ENCODE measurements at regions not wholly inside any gene's neighbourhood (a gene's known extent, or its start where the extent isn't known, plus 50 kb on each side); places are given as distances from the start of the nearest gene placed in this dataset.

DNA sequence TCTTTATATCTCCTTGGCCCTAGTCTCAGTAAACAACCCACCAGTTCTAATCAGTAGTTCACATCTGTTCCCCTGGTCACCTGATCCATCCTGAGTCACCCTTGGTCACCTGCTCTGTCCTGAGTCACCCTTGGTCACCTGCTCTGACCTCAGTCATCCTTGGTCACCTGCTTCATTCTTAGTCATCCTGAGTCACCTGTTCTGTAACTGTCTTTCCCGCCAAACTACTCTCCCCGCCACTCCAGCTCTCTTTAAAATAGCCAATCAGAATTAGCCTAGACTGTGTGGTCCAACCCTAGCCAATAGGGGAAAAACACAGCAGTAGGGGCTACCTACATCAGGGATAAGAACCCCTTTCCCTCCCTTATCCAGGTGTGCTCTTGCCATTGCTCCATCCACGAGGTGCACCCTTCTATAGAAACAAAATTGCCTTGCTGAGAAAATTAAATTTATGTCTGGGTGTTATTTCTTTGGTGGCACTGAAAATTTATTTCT lies 245.4 kb upstream of the DIO3 start:
- Mint-ChIP-seq H3K27me3 (ENCODE audit: low read depth, unreplicated experiment) (peaks cover 2% of the 10 kb centered on the region), H3K9me3 (ENCODE audit: unreplicated experiment) (peaks cover 18% of the 10 kb centered on the region), H3K4me1 (ENCODE audit: low read depth, unreplicated experiment) (no peaks in the 10 kb centered on the region), H3K36me3 (ENCODE audit: low read depth, unreplicated experiment) (peaks cover 2% of the 10 kb centered on the region), H3K4me3 (ENCODE audit: unreplicated experiment) (no peak overlapping the region), H3K27ac (ENCODE audit: unreplicated experiment) (no peak overlapping the region)
- Histone ChIP-seq H3K79me2 (ENCODE audit: insufficient read depth, low read length) (no peaks in the 10 kb centered on the region), H3K9me3 (ENCODE audit: insufficient read depth, low read depth, low read length) (peaks cover 9% of the 10 kb centered on the region), H3K9ac (ENCODE audit: low read length) (no peak overlapping the region), H3K27me3 (ENCODE audit: insufficient read depth, low read length) (no peaks in the 10 kb centered on the region), H3K4me1 (ENCODE audit: insufficient read depth, low read length) (no peaks in the 10 kb centered on the region), H3K36me3 (ENCODE audit: insufficient read depth, low read length) (no peaks in the 10 kb centered on the region), H3K4me3 (ENCODE audit: insufficient read depth, low read depth, low read length) (no peak overlapping the region), H2AFZ (ENCODE audit: low read depth, low read length) (no peak overlapping the region), H3K4me2 (ENCODE audit: low read length) (no peak overlapping the region), H3K27ac (ENCODE audit: low read depth, low read length) (no peak overlapping the region), H4K20me1 (ENCODE audit: insufficient read depth, low read length) (no peaks in the 10 kb centered on the region)
- FAIRE-seq: no peak
- no peak for DNase-seq (ENCODE audit: low read depth)
- TF ChIP-seq, protein P1, sequence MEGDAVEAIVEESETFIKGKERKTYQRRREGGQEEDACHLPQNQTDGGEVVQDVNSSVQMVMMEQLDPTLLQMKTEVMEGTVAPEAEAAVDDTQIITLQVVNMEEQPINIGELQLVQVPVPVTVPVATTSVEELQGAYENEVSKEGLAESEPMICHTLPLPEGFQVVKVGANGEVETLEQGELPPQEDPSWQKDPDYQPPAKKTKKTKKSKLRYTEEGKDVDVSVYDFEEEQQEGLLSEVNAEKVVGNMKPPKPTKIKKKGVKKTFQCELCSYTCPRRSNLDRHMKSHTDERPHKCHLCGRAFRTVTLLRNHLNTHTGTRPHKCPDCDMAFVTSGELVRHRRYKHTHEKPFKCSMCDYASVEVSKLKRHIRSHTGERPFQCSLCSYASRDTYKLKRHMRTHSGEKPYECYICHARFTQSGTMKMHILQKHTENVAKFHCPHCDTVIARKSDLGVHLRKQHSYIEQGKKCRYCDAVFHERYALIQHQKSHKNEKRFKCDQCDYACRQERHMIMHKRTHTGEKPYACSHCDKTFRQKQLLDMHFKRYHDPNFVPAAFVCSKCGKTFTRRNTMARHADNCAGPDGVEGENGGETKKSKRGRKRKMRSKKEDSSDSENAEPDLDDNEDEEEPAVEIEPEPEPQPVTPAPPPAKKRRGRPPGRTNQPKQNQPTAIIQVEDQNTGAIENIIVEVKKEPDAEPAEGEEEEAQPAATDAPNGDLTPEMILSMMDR (IDR thresholded peaks at IDR 0.05; ENCODE audit: insufficient read depth, low read depth, low read length): no peak
- no peak for TF ChIP-seq EZH2 (IDR thresholded peaks at IDR 0.05; ENCODE audit: insufficient read depth, low read length)

DNA sequence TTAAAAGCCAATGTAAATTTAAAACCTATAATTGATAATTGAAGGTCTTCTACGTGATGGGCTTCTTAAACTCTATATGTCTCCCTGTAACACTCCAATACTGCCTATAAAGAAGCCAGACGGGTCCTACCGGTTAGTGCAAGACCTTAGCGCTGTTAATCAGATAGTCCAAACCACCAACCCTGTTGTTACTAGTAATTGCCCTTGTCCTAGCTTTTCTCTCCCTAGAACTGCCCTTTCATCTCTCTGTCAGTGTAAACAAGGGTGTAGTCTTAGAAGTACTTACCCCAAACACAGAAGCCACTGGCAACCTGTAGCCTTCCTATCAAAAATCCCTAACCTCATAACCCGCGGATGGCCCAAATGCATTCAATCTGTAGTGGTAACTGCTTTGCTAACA lies 243.0 kb upstream of the DIO3 start:
- Mint-ChIP-seq H3K36me3 (ENCODE audit: low read depth, unreplicated experiment) (peaks cover 2% of the 10 kb centered on the region), H3K4me1 (ENCODE audit: low read depth, unreplicated experiment) (no peaks in the 10 kb centered on the region), H3K4me3 (ENCODE audit: unreplicated experiment) (no peak overlapping the region), H3K9me3 (ENCODE audit: unreplicated experiment) (peaks cover 20% of the 10 kb centered on the region), H3K27me3 (ENCODE audit: low read depth, unreplicated experiment) (peaks cover 6% of the 10 kb centered on the region), H3K27ac (ENCODE audit: unreplicated experiment) (no peak overlapping the region)
- Histone ChIP-seq H3K79me2 (ENCODE audit: insufficient read depth, low read length) (no peaks in the 10 kb centered on the region), H3K27ac (ENCODE audit: low read depth, low read length) (no peak overlapping the region), H3K4me1 (ENCODE audit: insufficient read depth, low read length) (no peaks in the 10 kb centered on the region), H4K20me1 (ENCODE audit: insufficient read depth, low read length) (no peaks in the 10 kb centered on the region), H3K4me3 (ENCODE audit: insufficient read depth, low read depth, low read length) (no peak overlapping the region), H3K4me2 (ENCODE audit: low read length) (no peak overlapping the region), H3K9me3 (ENCODE audit: insufficient read depth, low read depth, low read length) (peaks cover 12% of the 10 kb centered on the region), H2AFZ (ENCODE audit: low read depth, low read length) (no peak overlapping the region), H3K36me3 (ENCODE audit: insufficient read depth, low read length) (no peaks in the 10 kb centered on the region), H3K9ac (ENCODE audit: low read length) (no peak overlapping the region), H3K27me3 (ENCODE audit: insufficient read depth, low read length) (no peaks in the 10 kb centered on the region)
- DNase-seq (ENCODE audit: low read depth) (no peak), FAIRE-seq (no peak)
- TF ChIP-seq, protein P1 (IDR thresholded peaks at IDR 0.05; ENCODE audit: insufficient read depth, low read depth, low read length): no peak
- TF ChIP-seq EZH2 (IDR thresholded peaks at IDR 0.05; ENCODE audit: insufficient read depth, low read length): no peak

DNA sequence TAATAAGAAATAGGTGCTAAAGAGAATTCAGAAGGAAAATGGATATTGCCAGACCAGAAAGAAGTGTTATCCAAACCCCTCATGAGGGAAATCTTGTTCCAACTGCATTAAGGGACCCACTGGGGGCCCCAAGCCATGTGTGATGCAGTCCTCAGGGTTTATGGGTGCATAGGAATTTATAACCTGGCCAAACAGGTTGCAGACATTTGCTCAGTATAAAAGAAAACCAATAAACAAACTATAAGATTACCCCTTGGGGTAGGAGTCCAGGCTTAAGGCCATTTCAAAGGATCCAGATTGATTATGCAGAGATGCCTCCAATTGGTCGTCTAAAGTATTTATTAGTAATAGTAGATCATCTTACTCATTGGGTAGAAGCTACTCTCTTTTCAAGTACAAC lies 240.9 kb upstream of the DIO3 start:
- peaks cover 6% of the 10 kb centered on the region for H3K27me3 Mint-ChIP-seq (ENCODE audit: low read depth, unreplicated experiment)
- H3K4me2 ChIP-seq (ENCODE audit: low read length): no peak overlapping the region
- no peaks in the 10 kb centered on the region for H3K27me3 ChIP-seq (ENCODE audit: insufficient read depth, low read length)
- no peak overlapping the region for H3K27ac Mint-ChIP-seq (ENCODE audit: unreplicated experiment)
- no peak for FAIRE-seq
- DNase-seq (ENCODE audit: low read depth): no peak
- TF ChIP-seq, protein P1 (IDR thresholded peaks at IDR 0.05; ENCODE audit: insufficient read depth, low read depth, low read length): no peak
- no peak for TF ChIP-seq EZH2 (IDR thresholded peaks at IDR 0.05; ENCODE audit: insufficient read depth, low read length)
- no peak overlapping the region for H3K4me3 Mint-ChIP-seq (ENCODE audit: unreplicated experiment)
- H3K9ac ChIP-seq (ENCODE audit: low read length): no peak overlapping the region
- H3K36me3 Mint-ChIP-seq (ENCODE audit: low read depth, unreplicated experiment): peaks cover 2% of the 10 kb centered on the region
- H2AFZ ChIP-seq (ENCODE audit: low read depth, low read length): no peak overlapping the region
- peaks cover 20% of the 10 kb centered on the region for H3K9me3 ChIP-seq (ENCODE audit: insufficient read depth, low read depth, low read length)
- no peaks in the 10 kb centered on the region for H3K4me1 ChIP-seq (ENCODE audit: insufficient read depth, low read length)
- H4K20me1 ChIP-seq (ENCODE audit: insufficient read depth, low read length): no peaks in the 10 kb centered on the region
- H3K36me3 ChIP-seq (ENCODE audit: insufficient read depth, low read length): no peaks in the 10 kb centered on the region
- H3K79me2 ChIP-seq (ENCODE audit: insufficient read depth, low read length): no peaks in the 10 kb centered on the region
- H3K9me3 Mint-ChIP-seq (ENCODE audit: unreplicated experiment): peaks cover 30% of the 10 kb centered on the region
- no peak overlapping the region for H3K4me3 ChIP-seq (ENCODE audit: insufficient read depth, low read depth, low read length)
- H3K4me1 Mint-ChIP-seq (ENCODE audit: low read depth, unreplicated experiment): no peaks in the 10 kb centered on the region
- H3K27ac ChIP-seq (ENCODE audit: low read depth, low read length): no peak overlapping the region

All from astrocyte (in vitro differentiated cells and primary cell).